Endodermal cell (in vitro differentiated cells): ENCODE measurements at regions not wholly inside any gene's neighbourhood (a gene's known extent, or its start where the extent isn't known, plus 50 kb on each side); places are given as distances from the start of the nearest gene placed in this dataset.

ENCODE experiments used
- DNase-seq: peaks from one replicate; pipeline ENCODE4 v3.0.0-alpha.2; 2017
- H3K27ac ChIP-seq: 2 replicates; pipeline ENCODE4 v1.5.1; 2013; ENCODE audit warnings: mild to moderate bottlenecking, low read depth, low read length, moderate library complexity
- H3K27me3 ChIP-seq: 2 replicates; pipeline ENCODE4 v1.6.1; 2013; ENCODE audit warnings: mild to moderate bottlenecking, low read length, moderate library complexity; ENCODE audit not compliant: insufficient read depth, control insufficient read depth, poor library complexity, severe bottlenecking
- H3K36me3 ChIP-seq: 2 replicates; pipeline ENCODE4 v1.7.0; 2013; ENCODE audit warnings: mild to moderate bottlenecking, low read length, moderate library complexity; ENCODE audit not compliant: control insufficient read depth, insufficient read depth
- H3K4me1 ChIP-seq: one replicate; pipeline ENCODE4 v1.7.0; 2013; ENCODE audit warnings: low read length; ENCODE audit not compliant: control insufficient read depth, insufficient read depth
- H3K4me3 ChIP-seq: 2 replicates; pipeline ENCODE4 v1.5.1; 2013; ENCODE audit warnings: mild to moderate bottlenecking, low read length, moderate library complexity
- H3K9ac ChIP-seq: 2 replicates; pipeline ENCODE4 v1.6.1; 2013; ENCODE audit warnings: mild to moderate bottlenecking, low read length, moderate library complexity; ENCODE audit not compliant: poor library complexity, severe bottlenecking; ENCODE audit errors: extremely low read depth
- H3K9me3 ChIP-seq: 2 replicates; pipeline ENCODE4 v1.6.1; 2013; ENCODE audit warnings: mild to moderate bottlenecking, low read length, moderate library complexity; ENCODE audit not compliant: control insufficient read depth
- H3K27ac Mint-ChIP-seq: 2 replicates; pipeline ENCODE4 v1.8.0; 2020; ENCODE audit warnings: mixed read lengths
- H3K27me3 Mint-ChIP-seq: 2 replicates; pipeline ENCODE4 v1.8.0; 2021; ENCODE audit warnings: mild to moderate bottlenecking, mixed read lengths; ENCODE audit not compliant: insufficient read depth
- H3K36me3 Mint-ChIP-seq: 2 replicates; pipeline ENCODE4 v1.8.0; 2020; ENCODE audit warnings: low read depth, mixed read lengths
- H3K4me1 Mint-ChIP-seq: 2 replicates; pipeline ENCODE4 v1.8.0; 2020; ENCODE audit warnings: mixed read lengths
- H3K4me3 Mint-ChIP-seq: 2 replicates; pipeline ENCODE4 v1.8.0; 2020; ENCODE audit warnings: mild to moderate bottlenecking, moderate library complexity, mixed read lengths
- H3K9me3 Mint-ChIP-seq: 2 replicates; pipeline ENCODE4 v1.8.0; 2020; ENCODE audit warnings: mild to moderate bottlenecking, mixed read lengths
- CTCF ChIP-seq: fragments of 200-600 bp; sonication (generic); conservative IDR thresholded peaks from 2 replicates; pipeline ENCODE4 v1.5.0; 2021; ENCODE audit warnings: antibody characterized with exemption, mild to moderate bottlenecking
- WGBS, 2 experiments: methylation state at CpG; one replicate each; pipeline versions ENCODE4 v1.1.5 to v1.1.7; 2013; ENCODE audit warnings: missing lambda C conversion rate in 2 of 2, mixed read lengths in 1 of 2; ENCODE audit not compliant: insufficient coverage in 1 of 2, insufficient read length in 1 of 2; 5-methylcytosine and 5-hydroxymethylcytosine counted together

- no peak for TF ChIP-seq CTCF
- no peaks in the 10 kb centered on the region for H3K9me3 ChIP-seq
- H3K27me3 ChIP-seq, result peaks cover 8% of the 10 kb centered on the region
- 83 to 100% methylated on average over 1 of the region's 1 CpG for WGBS, 2 experiments
- Mint-ChIP-seq H3K4me1 (no peaks in the 10 kb centered on the region), H3K4me3 (no peak overlapping the region), H3K36me3 (no peaks in the 10 kb centered on the region), H3K27ac (no peak overlapping the region), H3K27me3 (peaks cover 5% of the 10 kb centered on the region), H3K9me3 (peaks cover 2% of the 10 kb centered on the region)
- no peaks in the 10 kb centered on the region for H3K36me3 ChIP-seq
- no peak overlapping the region for H3K27ac ChIP-seq
- H3K4me3 ChIP-seq, result no peak overlapping the region
- H3K4me1 ChIP-seq, result no peaks in the 10 kb centered on the region
- no peak for DNase-seq
- no peak overlapping the region for H3K9ac ChIP-seq
Observed at GRCh38 chr6:11346516-11346915, 114.0 kb upstream of the NEDD9 start.

GRCh38 chr6:11345536-11345935 lies 113.1 kb upstream of the NEDD9 start:
- no peak overlapping the region for H3K27ac Mint-ChIP-seq
- Histone ChIP-seq H3K4me3 (no peak overlapping the region), H3K9me3 (no peaks in the 10 kb centered on the region), H3K27me3 (peaks cover 8% of the 10 kb centered on the region), H3K36me3 (no peaks in the 10 kb centered on the region), H3K27ac (no peak overlapping the region), H3K4me1 (no peaks in the 10 kb centered on the region), H3K9ac (no peak overlapping the region)
- no peaks in the 10 kb centered on the region for H3K4me1 Mint-ChIP-seq
- H3K27me3 Mint-ChIP-seq, result peaks cover 5% of the 10 kb centered on the region
- no peak overlapping the region for H3K4me3 Mint-ChIP-seq
- WGBS, 2 experiments, result 92 to 96% methylated on average over 5 of the region's 5 CpGs
- no peak for DNase-seq
- TF ChIP-seq CTCF, result no peak
- H3K9me3 Mint-ChIP-seq, result peaks cover 2% of the 10 kb centered on the region
- H3K36me3 Mint-ChIP-seq, result no peaks in the 10 kb centered on the region

- Mint-ChIP-seq H3K4me1 (no peaks in the 10 kb centered on the region), H3K27ac (no peak overlapping the region), H3K4me3 (no peak overlapping the region), H3K36me3 (no peaks in the 10 kb centered on the region), H3K27me3 (peaks cover 5% of the 10 kb centered on the region), H3K9me3 (peaks cover 2% of the 10 kb centered on the region)
- DNase-seq, result peak; percentile 28
- Histone ChIP-seq H3K27me3 (peaks cover 8% of the 10 kb centered on the region), H3K4me3 (no peak overlapping the region), H3K9ac (no peak overlapping the region), H3K4me1 (no peaks in the 10 kb centered on the region), H3K27ac (no peak overlapping the region), H3K9me3 (no peaks in the 10 kb centered on the region), H3K36me3 (no peaks in the 10 kb centered on the region)
- TF ChIP-seq CTCF, result no peak
- WGBS, 2 experiments, result 92 to 93% methylated on average over 3 to 6 of the region's 6 CpGs
Observed at GRCh38 chr6:11343963-11344723, 111.7 kb upstream of the NEDD9 start.
